ENCODE measurements at regions not wholly inside any gene's neighbourhood (a gene's known extent, or its start where the extent isn't known, plus 50 kb on each side); places are given as distances from the start of the nearest gene placed in this dataset.
"Not testable (repeated sequence)": the region's sequence is repeated elsewhere in the genome, so short reads cannot be mapped to it uniquely, and the experiment has no call there.

- DNase-seq = no peak
These were observed 147.1 kb upstream of the ARHGAP20 start for GRCh38 chr11:110859240-110859840.

- DNase-seq = no peak
These were observed 146.3 kb upstream of the ARHGAP20 start for GRCh38 chr11:110858547-110858921.

DNA sequence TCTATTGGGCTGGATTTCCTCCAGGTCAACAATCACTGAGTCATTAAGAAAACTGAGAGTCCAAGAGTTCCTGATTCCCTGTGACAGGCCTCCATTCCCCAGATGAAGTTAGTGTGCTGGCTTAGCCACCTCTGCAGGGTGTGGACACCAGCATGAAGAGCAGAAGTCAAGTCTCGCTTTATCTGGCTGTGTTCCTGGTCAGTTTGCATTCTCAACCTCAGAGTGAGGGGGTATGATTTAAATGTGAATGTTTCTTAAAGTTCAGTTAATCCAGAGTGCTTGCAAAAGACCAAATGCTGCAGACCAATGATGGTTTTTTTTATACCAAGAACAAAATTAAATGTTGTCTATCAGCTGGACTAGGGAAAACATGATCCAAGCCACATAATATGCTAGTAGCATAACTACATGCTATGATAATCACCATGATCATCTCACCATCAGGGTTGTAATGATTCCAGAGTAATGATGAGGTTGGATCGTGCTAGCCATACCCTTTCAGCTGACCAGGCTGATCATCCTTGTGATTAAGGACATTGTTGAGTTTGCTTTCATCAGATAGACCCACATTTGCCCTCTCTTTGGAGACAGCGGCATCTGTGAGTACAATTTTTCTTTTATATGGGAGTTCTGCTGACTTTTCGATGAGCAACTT is 145.8 kb upstream of the ARHGAP20 start:
- no peak for DNase-seq

DNA sequence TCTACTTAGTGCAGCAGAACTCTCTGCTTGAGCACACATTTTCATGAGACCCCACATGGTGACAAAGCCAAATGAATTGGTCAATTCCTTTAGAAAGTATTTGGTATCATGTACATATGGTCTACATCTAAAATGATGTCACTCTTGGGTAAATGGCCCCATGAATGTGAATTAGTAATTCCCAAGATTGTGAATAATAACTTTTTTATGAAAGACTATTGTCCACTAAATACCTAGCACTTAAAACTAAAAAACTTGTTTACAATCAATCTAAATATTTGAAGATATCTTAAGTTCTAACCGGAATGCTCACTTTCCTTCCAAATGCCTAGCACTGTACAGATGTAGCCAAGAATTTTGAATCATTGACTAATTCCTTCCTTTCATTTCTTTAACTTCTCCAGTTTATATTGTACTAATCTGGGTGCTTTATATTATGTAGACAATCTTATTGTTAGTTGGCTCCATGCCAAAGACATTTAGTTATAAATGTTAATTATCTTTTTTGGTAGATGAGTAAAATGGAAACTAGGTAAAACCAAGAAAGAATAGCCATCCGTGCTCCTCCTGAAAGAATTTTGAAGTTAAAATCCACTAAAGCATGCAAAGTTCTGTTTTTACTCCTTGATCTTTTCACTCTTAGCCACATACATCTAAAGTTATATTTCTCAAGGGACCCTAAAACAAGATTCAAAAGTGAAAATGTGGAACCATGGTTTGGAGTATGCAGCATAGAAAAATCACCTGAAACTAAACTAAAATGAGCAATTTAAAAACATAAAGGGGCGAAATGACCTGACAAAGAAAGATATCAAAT is 145.0 kb upstream of the ARHGAP20 start:
- DNase-seq = no peak

DNA sequence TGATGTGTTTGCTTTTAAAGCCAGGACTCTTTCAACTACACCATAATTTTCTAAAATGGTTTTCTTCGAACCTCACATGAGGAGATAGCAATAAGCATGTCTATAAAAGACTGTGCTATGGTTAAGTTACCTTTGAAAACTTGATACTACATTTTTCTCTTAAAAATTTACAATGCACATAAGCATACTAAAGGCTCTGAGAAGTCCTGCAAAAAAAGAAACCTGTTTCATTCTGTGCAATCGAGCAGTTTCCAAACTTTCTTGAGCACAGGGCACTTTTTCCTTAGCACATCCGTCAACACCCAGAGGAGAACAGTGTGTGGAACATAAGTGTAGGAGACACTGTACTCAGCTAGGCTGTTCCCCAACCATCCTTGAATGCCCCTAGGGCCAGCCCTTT is 144.1 kb upstream of the ARHGAP20 start:
- no peak for DNase-seq

DNA sequence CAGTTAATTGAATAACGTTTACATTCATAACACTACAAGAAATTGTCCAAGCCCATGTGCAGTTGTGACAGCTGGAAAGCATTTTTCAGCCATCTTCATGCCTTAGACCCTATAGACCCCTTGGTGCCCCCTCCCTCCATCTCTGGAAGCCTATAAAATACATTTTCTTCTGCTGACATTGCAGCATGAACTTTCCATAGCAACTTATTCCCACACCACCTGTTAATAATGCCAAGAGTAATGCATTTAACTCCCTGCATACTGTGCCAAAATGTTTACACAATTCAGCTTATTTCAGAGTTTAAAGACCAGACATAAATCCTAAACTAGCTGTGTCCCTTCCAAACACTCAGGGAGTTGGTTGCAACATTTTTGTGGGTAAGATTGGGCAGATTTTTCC is 143.0 kb upstream of the ARHGAP20 start:
- DNase-seq = no peak

DNA sequence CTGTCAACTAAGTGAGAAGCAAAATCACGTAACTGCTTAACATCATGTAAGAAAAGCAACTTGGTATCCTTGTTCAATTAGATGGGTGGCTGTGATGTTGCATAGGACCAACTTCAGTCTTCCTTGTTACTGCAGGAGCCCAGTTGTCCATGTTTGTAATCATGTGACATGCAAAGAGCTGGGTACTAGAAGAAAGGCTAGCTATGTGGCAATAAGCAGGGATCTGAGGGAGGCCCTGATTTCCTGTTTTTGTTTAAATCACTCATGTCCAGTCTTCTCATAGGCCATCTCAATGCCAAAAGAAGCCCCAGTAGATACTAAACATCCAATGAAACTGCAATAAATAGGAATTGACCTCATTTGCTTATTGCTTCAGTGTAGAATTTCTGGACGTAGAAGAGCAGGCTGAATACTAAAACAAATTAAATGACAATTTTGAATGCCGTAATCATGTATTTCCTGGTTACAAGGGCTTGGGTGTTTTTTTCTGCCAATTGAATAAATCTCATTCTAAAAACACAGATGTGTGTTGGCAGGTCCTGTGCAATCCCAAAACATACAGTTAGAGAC is 140.8 kb upstream of the ARHGAP20 start:
- no peak for DNase-seq

GRCh38 chr11:110850846-110851245 is 138.6 kb upstream of the ARHGAP20 start:
- DNase-seq = no peak

GRCh38 chr11:110843053-110843452 is 130.8 kb upstream of the ARHGAP20 start:
- DNase-seq = not testable (repeated sequence)

DNA sequence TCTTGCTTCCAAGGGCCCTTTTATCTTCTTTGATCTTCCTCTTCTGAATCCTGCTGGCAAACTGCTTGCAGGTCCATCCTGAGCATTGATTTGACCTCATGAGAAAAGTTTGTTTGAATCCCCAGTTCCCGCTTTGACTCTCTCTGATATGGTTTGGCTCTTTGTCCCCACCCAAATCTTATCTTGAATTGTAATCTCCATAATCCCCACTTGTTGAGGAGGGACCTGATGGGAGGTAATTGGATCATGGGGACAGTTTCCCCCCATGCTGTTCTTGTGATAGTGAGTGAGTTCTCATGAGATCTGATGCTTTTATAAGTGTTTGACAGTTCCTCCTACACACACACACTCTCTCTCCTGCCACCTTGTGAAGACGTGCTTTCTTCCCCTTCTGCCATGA is 126.6 kb upstream of the ARHGAP20 start:
- DNase-seq = no peak

DNA sequence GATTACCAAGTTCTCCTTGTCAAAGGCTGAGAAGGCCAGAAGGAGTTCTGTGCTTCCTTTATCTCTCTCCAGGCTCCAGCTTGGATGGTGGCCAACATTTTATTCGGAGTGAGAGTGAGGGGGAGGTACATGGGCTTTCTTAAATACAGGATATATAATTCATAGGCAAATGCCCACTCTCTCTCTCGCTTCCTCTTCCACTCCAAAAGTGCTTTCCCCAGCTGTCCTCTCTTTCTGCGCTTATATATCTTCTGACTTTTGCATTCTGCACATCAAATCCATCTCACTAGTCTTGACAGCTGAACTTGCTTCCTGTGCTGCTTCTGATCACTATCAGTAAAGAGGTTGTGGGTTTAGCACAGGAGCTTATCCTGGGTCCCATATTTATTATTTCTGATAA is 125.4 kb upstream of the ARHGAP20 start:
- no peak for DNase-seq

- no peak for DNase-seq
These were observed 122.9 kb upstream of the ARHGAP20 start for GRCh38 chr11:110835106-110835505.

- no peak for DNase-seq
These were observed 120.8 kb upstream of the ARHGAP20 start for GRCh38 chr11:110833033-110833484.

DNA sequence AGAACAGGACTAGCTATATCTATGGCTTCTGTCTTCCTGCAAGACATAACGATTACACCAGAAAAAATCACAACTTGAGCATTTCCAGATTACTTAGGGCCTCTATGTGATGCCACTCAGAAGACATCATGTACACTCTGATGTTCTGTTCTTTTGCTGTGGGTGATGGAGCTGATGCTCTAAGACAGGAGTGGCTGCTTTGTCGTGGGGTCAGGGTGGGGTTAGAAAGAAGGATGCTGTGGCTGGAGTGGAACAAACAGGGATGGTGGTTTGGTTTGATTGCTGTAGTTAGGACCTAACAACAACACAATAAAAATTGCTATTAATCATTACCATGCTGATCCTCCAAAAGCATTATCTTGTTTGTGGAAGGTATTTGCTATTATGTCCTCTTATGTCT is 120.3 kb upstream of the ARHGAP20 start:
- DNase-seq = no peak

DNA sequence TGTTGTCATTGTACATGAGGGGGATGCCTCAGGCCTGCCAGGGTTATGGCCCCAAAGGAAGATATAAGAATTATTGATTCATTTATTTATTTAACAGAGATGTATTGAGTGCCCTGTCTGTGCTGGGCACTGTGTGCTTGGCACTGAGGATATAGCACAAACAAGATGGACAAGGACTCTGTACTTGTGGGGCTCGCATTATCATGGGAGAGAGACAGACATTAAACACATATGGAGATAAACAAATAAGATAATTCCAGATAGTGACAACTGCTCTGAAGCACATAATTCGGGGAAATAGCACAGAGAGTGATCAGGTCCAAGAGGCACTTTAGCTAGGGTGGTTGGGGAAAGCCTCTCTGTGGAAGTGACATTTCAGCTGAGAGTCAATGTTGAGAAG is 119.8 kb upstream of the ARHGAP20 start:
- DNase-seq = no peak

GRCh38 chr11:110830747-110831146 is 118.5 kb upstream of the ARHGAP20 start:
- DNase-seq = no peak

DNA sequence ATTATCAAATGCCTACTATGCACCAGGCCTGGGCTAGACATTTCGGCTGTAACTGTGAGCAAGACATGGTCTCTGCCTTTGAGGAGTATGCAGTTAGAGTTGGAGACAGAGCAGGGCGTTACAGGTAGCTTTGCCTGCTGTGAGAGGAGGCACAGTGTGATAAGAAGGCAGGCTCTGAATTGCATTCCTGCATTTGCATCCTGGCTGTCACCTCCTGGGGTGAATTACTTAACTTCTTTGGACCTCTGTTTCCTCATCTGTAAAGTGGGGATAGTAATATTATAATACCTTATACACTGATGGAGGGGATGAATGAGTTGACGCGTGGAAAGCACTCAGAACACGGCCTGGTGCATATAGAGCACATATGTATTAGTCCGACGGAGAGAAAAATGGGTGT is 118.1 kb upstream of the ARHGAP20 start:
- DNase-seq = no peak

GRCh38 chr11:110829873-110830272 is 117.6 kb upstream of the ARHGAP20 start:
- no peak for DNase-seq

DNA sequence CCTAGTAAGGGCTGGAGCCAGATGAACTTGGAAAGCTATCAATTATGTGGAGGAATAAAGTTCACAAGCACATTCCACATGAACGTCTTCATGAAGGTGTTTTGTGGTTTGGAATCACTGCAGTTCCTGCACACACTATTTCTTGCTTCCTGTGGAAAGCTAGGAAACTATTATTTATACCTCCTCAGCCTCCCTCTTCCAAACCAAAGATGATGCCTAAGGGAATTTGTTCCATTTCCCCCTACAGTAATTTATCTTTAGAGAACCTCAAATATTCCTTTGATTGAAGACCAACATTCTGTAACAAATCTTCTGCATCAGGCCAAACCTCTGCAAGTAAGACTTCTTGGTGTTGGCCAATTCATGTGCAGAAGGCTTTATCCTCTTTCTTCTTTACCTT is 115.8 kb upstream of the ARHGAP20 start:
- no peak for DNase-seq

DNA sequence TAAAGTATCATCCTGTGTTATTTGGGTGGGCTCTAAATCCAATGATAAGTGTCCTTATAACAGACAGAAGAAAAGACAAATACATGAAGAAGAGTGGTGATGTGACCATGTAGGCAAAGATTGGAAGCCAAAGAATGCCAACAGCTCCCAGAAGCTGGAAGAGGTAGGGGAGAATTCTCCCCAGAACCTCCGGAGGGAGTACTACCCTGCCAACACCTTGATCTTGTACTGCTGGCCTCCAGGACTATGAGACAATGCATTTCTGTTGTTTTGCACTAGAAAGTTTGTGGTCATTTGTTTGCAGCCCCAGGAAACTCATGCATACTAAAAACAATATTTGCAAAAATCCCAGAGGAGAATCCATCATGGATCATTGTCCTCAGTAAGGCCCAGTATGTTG is 115.0 kb upstream of the ARHGAP20 start:
- no peak for DNase-seq

- DNase-seq = no peak
These were observed 112.8 kb upstream of the ARHGAP20 start for GRCh38 chr11:110824912-110825620.

- DNase-seq = no peak
These were observed 105.9 kb upstream of the ARHGAP20 start for GRCh38 chr11:110818032-110818687.

Measured in CD4-positive, alpha-beta T cell treated with Interleukin-10 for 1 hour (primary cell).